GM12801 (cell line): ENCODE measurements at regions not wholly inside any gene's neighbourhood (a gene's known extent, or its start where the extent isn't known, plus 50 kb on each side); places are given as distances from the start of the nearest gene placed in this dataset.

ENCODE experiments used
- CTCF ChIP-seq: IDR thresholded peaks from one replicate; pipeline ENCODE4 v1.5.1; 2011; ENCODE audit warnings: control low read depth; ENCODE audit not compliant: insufficient read length; ENCODE audit errors: extremely low read depth

GRCh38 chr15:93283854-93284253 is 194.8 kb upstream of the RGMA start:
- no peak for TF ChIP-seq CTCF

GRCh38 chr15:93282808-93283207 is 193.8 kb upstream of the RGMA start:
- TF ChIP-seq CTCF: no peak

GRCh38 chr15:93278783-93279182 is 189.8 kb upstream of the RGMA start:
- no peak for TF ChIP-seq CTCF

DNA sequence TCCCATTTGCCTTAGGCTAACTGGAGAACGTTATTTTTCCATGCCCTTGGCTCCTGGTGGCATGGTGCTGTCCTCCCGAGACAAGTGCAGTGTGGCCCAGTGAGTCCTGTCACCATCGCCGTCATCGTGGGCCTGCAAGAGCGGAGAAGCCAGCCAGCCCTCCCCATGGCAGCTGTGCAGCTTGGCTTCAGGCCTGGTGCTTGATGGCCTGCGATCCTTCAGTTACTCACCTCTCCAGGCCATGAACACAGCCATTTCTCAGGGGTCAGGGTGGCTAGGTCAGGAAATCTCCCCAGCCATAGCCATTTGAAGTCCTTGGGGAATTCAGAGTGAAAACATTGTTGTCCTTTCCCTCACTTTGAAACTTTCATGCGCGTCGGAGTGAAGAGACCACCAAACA is 189.0 kb upstream of the RGMA start:
- no peak for TF ChIP-seq CTCF

DNA sequence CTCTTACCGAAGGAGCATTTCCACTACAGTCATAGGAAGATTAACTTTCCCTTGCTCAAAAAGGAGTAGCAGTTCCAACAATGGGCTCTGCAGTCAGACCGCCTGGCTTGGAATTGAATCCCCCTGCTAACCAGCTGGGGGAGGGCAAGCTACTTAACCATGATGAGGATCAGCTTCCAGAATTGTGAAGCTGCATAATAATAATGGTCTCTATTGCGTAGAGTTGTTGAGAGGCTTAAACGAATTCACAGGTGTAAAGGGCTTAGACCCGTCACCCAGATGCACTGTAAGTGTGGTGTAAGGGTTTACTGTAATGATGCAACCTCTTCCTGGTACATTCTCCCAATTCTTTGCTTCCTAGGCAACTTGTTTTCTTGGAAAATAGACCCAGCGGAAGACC is 185.2 kb upstream of the RGMA start:
- TF ChIP-seq CTCF: no peak

DNA sequence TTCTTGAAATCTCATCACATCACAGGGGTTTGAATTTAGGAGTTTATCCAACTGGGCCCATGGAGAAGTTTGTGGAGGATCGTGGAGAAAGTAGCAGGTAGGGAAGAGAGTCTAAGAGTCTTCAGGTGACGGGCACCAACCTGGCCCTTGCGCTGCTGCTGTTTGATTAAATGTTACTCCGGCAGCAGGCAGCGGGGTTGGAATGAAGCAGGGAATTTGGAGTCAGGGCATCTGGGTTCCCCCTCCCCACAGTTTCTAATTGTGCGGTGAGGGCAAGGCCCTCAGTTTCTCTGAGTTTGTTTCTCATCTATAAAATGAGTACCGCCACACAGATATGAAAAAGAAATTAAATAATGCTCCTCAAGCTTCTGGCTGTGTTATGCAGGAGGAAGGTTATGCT is 182.9 kb upstream of the RGMA start:
- no peak for TF ChIP-seq CTCF

- TF ChIP-seq CTCF: no peak
Measured at GRCh38 chr15:93270937-93271467, 182.0 kb upstream of the RGMA start.

DNA sequence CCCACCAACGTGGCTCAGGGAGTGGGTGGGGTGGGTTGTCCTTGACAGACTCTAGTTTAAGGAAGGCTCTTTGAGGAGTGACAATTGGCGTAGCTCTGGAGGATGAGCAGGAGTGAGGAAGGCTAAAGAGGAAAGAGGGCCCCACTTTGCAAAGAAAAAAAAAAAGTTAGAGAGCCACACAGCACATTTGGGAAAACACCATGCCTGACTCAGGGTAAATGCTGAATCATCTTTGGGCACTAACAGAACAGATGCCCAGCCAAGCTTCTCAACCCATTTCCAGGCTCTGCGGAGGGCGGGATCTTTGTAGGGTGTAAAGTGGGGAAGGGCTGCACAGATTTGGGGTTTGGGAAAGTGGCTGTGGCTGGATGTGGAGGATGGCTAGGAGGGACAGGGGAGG is 179.1 kb upstream of the RGMA start:
- no peak for TF ChIP-seq CTCF
